Right ventricle myocardium inferior (tissue), 1 donor: ENCODE measurements at regions not wholly inside any gene's neighbourhood (a gene's known extent, or its start where the extent isn't known, plus 50 kb on each side); places are given as distances from the start of the nearest gene placed in this dataset.

Experiments used
- ATAC-seq: fragments of 200-7000 bp; cut with Tn5 transposase; one replicate; pipeline ENCODE4 v1.9.1; 2020; ENCODE audit warnings: mild to moderate bottlenecking, moderate library complexity
- DNase-seq: peaks from one replicate; pipeline ENCODE4 v3.0.0; 2021; ENCODE audit errors: missing footprints
- intact Hi-C: fragments of 100-400 bp; cut with DNase I; formaldehyde crosslinking; loops from one replicate; pipeline ENCODE4 v1.11.0; 2022
- donor health status: DM: no; HTN: yes; CAD: no; lungs with severe emphysema.

- peak; percentile 71 for DNase-seq
- intact Hi-C loops: loop anchor here (1.0 kb wide), 1 partner anchor 101 kb away; no protein-coding TSS in a partner anchor
- peak; percentile 76 for ATAC-seq
These were observed 521.9 kb downstream of the TYW1 start for GRCh38 chr7:67518580-67518979.

GRCh38 chr7:67519171-67519570, 522.5 kb downstream of the TYW1 start:
- no peak for ATAC-seq
- intact Hi-C loops: no loop called here
- no peak for DNase-seq

GRCh38 chr7:67522504-67522903, 525.9 kb downstream of the TYW1 start:
- DNase-seq: no peak
- no peak for ATAC-seq
- intact Hi-C loops: no loop called here

- ATAC-seq (no peak), DNase-seq (no peak)
- intact Hi-C loops: no loop called here
These were observed 527.1 kb downstream of the TYW1 start for GRCh38 chr7:67523713-67524112.

GRCh38 chr7:67525588-67525987, 529.0 kb downstream of the TYW1 start:
- no peak for ATAC-seq
- no peak for DNase-seq
- intact Hi-C loops: no loop called here

- no peak for DNase-seq
- no peak for ATAC-seq
- intact Hi-C loops: no loop called here
These were observed 538.8 kb downstream of the TYW1 start for GRCh38 chr7:67535241-67535989.

GRCh38 chr7:67542916-67543315, 546.3 kb downstream of the TYW1 start:
- ATAC-seq (no peak), DNase-seq (no peak)
- intact Hi-C loops: no loop called here

- DNase-seq (no peak), ATAC-seq (no peak)
- intact Hi-C loops: no loop called here
These were observed 550.7 kb downstream of the TYW1 start for GRCh38 chr7:67547183-67547907.

- ATAC-seq (no peak), DNase-seq (no peak)
- intact Hi-C loops: no loop called here
These were observed 552.5 kb downstream of the TYW1 start for GRCh38 chr7:67549126-67549525.

GRCh38 chr7:67550801-67551436, 554.3 kb downstream of the TYW1 start:
- intact Hi-C loops: no loop called here
- no peak for ATAC-seq
- DNase-seq: no peak

GRCh38 chr7:67552738-67553137, 556.1 kb downstream of the TYW1 start:
- intact Hi-C loops: no loop called here
- DNase-seq (no peak), ATAC-seq (no peak)

- intact Hi-C loops: no loop called here
- DNase-seq (no peak), ATAC-seq (no peak)
These were observed 556.7 kb downstream of the TYW1 start for GRCh38 chr7:67553378-67553777.

- intact Hi-C loops: no loop called here
- ATAC-seq: no peak
- no peak for DNase-seq
These were observed 558.4 kb downstream of the TYW1 start for GRCh38 chr7:67554986-67555385.

GRCh38 chr7:67564959-67565358, 568.3 kb downstream of the TYW1 start:
- intact Hi-C loops: no loop called here
- DNase-seq (no peak), ATAC-seq (no peak)

- ATAC-seq: no peak
- intact Hi-C loops: no loop called here
- no peak for DNase-seq
These were observed 569.5 kb downstream of the TYW1 start for GRCh38 chr7:67566101-67566500.

GRCh38 chr7:67571026-67571545, 574.5 kb downstream of the TYW1 start:
- no peak for ATAC-seq
- no peak for DNase-seq
- intact Hi-C loops: no loop called here

- intact Hi-C loops: no loop called here
- DNase-seq (no peak), ATAC-seq (no peak)
These were observed 577.0 kb downstream of the TYW1 start for GRCh38 chr7:67573639-67574038.

GRCh38 chr7:67588631-67589030, 592.0 kb downstream of the TYW1 start:
- ATAC-seq: no peak
- intact Hi-C loops: no loop called here

GRCh38 chr7:67589183-67589582, 592.5 kb downstream of the TYW1 start:
- DNase-seq (no peak), ATAC-seq (no peak)
- intact Hi-C loops: no loop called here

More at GRCh38 chr7:67588631-67589030, 592.0 kb downstream of the TYW1 start:
- DNase-seq: no peak

GRCh38 chr7:67590649-67591048, 594.0 kb downstream of the TYW1 start:
- intact Hi-C loops: no loop called here
- ATAC-seq (no peak), DNase-seq (no peak)
